ENCODE measurements at regions not wholly inside any gene's neighbourhood (a gene's known extent, or its start where the extent isn't known, plus 50 kb on each side); places are given as distances from the start of the nearest gene placed in this dataset.
"Not testable (repeated sequence)": the region's sequence is repeated elsewhere in the genome, so short reads cannot be mapped to it uniquely, and the experiment has no call there.

- Histone ChIP-seq H3K27me3 (replicated peaks; ENCODE audit: control insufficient read depth, insufficient read depth, low read length) (no peaks in the 10 kb centered on the region), H3K36me3 (ENCODE audit: control insufficient read depth, insufficient read depth, low read length) (no peaks in the 10 kb centered on the region), H3K9me3 (no peaks in the 10 kb centered on the region), H3K4me1 (no peaks in the 10 kb centered on the region), H3K4me3 (ENCODE audit: low read depth, low read length) (no peak overlapping the region)
- Mint-ChIP-seq H3K4me3 (ENCODE audit: unreplicated experiment) (no peak overlapping the region), H3K9me3 (ENCODE audit: unreplicated experiment) (no peaks in the 10 kb centered on the region), H3K27me3 (ENCODE audit: insufficient read depth, unreplicated experiment) (no peaks in the 10 kb centered on the region), H3K4me1 (ENCODE audit: low read depth, unreplicated experiment) (no peaks in the 10 kb centered on the region), H3K36me3 (ENCODE audit: insufficient read depth, unreplicated experiment) (no peaks in the 10 kb centered on the region), H3K27ac (ENCODE audit: unreplicated experiment) (no peak overlapping the region)
- BruUV-seq (replicated peaks): no TSS peak
- TF ChIP-seq CTCF (IDR thresholded peaks at IDR 0.05; ENCODE audit: insufficient read depth in 1 of 2, low read depth in 1 of 2, low read length in 1 of 2, severe bottlenecking in 1 of 2, unreplicated experiment in 1 of 2): no peak
- ChIA-PET CTCF (no interaction called here), POLR2A (no interaction called here)
- DNase-seq: no peak
- intact Hi-C loops (cut with micrococcal nuclease; ENCODE audit: unreplicated experiment): no loop called here
These were observed 165.5 kb downstream of the KLF8 start for GRCh38 chrX:56397636-56398035.

GRCh38 chrX:56402207-56402606, 161.2 kb upstream of the UBQLN2 start:
- no peak for TF ChIP-seq CTCF (IDR thresholded peaks at IDR 0.05; ENCODE audit: insufficient read depth in 1 of 2, low read depth in 1 of 2, low read length in 1 of 2, severe bottlenecking in 1 of 2, unreplicated experiment in 1 of 2)
- no peak overlapping the region for H3K4me3 Mint-ChIP-seq (ENCODE audit: unreplicated experiment)
- no TSS peak for BruUV-seq (replicated peaks)
- Histone ChIP-seq H3K4me3 (ENCODE audit: low read depth, low read length) (no peak overlapping the region), H3K36me3 (ENCODE audit: control insufficient read depth, insufficient read depth, low read length) (no peaks in the 10 kb centered on the region), H3K4me1 (no peaks in the 10 kb centered on the region), H3K27me3 (replicated peaks; ENCODE audit: control insufficient read depth, insufficient read depth, low read length) (no peaks in the 10 kb centered on the region), H3K9me3 (no peaks in the 10 kb centered on the region)
- H3K36me3 Mint-ChIP-seq (ENCODE audit: insufficient read depth, unreplicated experiment): no peaks in the 10 kb centered on the region
- DNase-seq: no peak
- ChIA-PET POLR2A (no interaction called here), CTCF (no interaction called here)
- intact Hi-C loops (cut with micrococcal nuclease; ENCODE audit: unreplicated experiment): no loop called here
- H3K9me3 Mint-ChIP-seq (ENCODE audit: unreplicated experiment): no peaks in the 10 kb centered on the region
- H3K4me1 Mint-ChIP-seq (ENCODE audit: low read depth, unreplicated experiment): no peaks in the 10 kb centered on the region
- H3K27me3 Mint-ChIP-seq (ENCODE audit: insufficient read depth, unreplicated experiment): no peaks in the 10 kb centered on the region
- no peak overlapping the region for H3K27ac Mint-ChIP-seq (ENCODE audit: unreplicated experiment)

- H3K27me3 ChIP-seq (replicated peaks; ENCODE audit: control insufficient read depth, insufficient read depth, low read length): no peaks in the 10 kb centered on the region
- H3K9me3 ChIP-seq: no peaks in the 10 kb centered on the region
- intact Hi-C loops (cut with micrococcal nuclease; ENCODE audit: unreplicated experiment): no loop called here
- H3K4me1 ChIP-seq: no peaks in the 10 kb centered on the region
- Mint-ChIP-seq H3K9me3 (ENCODE audit: unreplicated experiment) (no peaks in the 10 kb centered on the region), H3K4me1 (ENCODE audit: low read depth, unreplicated experiment) (no peaks in the 10 kb centered on the region), H3K4me3 (ENCODE audit: unreplicated experiment) (no peak overlapping the region), H3K36me3 (ENCODE audit: insufficient read depth, unreplicated experiment) (no peaks in the 10 kb centered on the region), H3K27me3 (ENCODE audit: insufficient read depth, unreplicated experiment) (no peaks in the 10 kb centered on the region), H3K27ac (ENCODE audit: unreplicated experiment) (no peak overlapping the region)
- ChIA-PET CTCF (no interaction called here), POLR2A (no interaction called here)
- no peak overlapping the region for H3K4me3 ChIP-seq (ENCODE audit: low read depth, low read length)
- TF ChIP-seq CTCF (IDR thresholded peaks at IDR 0.05; ENCODE audit: insufficient read depth in 1 of 2, low read depth in 1 of 2, low read length in 1 of 2, severe bottlenecking in 1 of 2, unreplicated experiment in 1 of 2): no peak
- no peaks in the 10 kb centered on the region for H3K36me3 ChIP-seq (ENCODE audit: control insufficient read depth, insufficient read depth, low read length)
- no peak for DNase-seq
- BruUV-seq (replicated peaks): no TSS peak
These were observed 133.8 kb upstream of the UBQLN2 start for GRCh38 chrX:56429581-56429980.

- H3K27me3 Mint-ChIP-seq (ENCODE audit: insufficient read depth, unreplicated experiment): not testable (repeated sequence)
These were observed 111.4 kb upstream of the UBQLN2 start for GRCh38 chrX:56451981-56452380.

More at GRCh38 chrX:56451981-56452380, 111.4 kb upstream of the UBQLN2 start:
- POLR2A ChIA-PET; H3K4me3 Mint-ChIP-seq (ENCODE audit: unreplicated experiment); CTCF ChIA-PET; H3K9me3 Mint-ChIP-seq (ENCODE audit: unreplicated experiment); BruUV-seq (replicated peaks); H3K36me3 ChIP-seq (ENCODE audit: control insufficient read depth, insufficient read depth, low read length); H3K36me3 Mint-ChIP-seq (ENCODE audit: insufficient read depth, unreplicated experiment); H3K9me3 ChIP-seq; intact Hi-C loops (cut with micrococcal nuclease; ENCODE audit: unreplicated experiment); H3K4me3 ChIP-seq (ENCODE audit: low read depth, low read length); H3K27me3 ChIP-seq (replicated peaks; ENCODE audit: control insufficient read depth, insufficient read depth, low read length); DNase-seq; H3K27ac Mint-ChIP-seq (ENCODE audit: unreplicated experiment); H3K4me1 ChIP-seq; H3K4me1 Mint-ChIP-seq (ENCODE audit: low read depth, unreplicated experiment): not testable (repeated sequence)
